ENCODE measurements at regions not wholly inside any gene's neighbourhood (a gene's known extent, or its start where the extent isn't known, plus 50 kb on each side); places are given as distances from the start of the nearest gene placed in this dataset.

- H3K4me3 ChIP-seq = no peak overlapping the region
- no peak overlapping the region for H3K27ac ChIP-seq
- no peak for DNase-seq
- no peaks in the 10 kb centered on the region for H3K4me1 ChIP-seq
- 81 to 89% (median 86%) methylated on average over 1 of the region's 1 CpG for WGBS, 5 donors
- H3K9me3 ChIP-seq = no peaks in the 10 kb centered on the region
- intact Hi-C loops (cut with DNase I; ENCODE audit: low total_unique reads) = no loop called here
- H3K27me3 ChIP-seq (replicated peaks in 1 of 7) = no peaks in the 10 kb centered on the region
- H3K36me3 ChIP-seq = no peaks in the 10 kb centered on the region
- TF ChIP-seq, protein P1, sequence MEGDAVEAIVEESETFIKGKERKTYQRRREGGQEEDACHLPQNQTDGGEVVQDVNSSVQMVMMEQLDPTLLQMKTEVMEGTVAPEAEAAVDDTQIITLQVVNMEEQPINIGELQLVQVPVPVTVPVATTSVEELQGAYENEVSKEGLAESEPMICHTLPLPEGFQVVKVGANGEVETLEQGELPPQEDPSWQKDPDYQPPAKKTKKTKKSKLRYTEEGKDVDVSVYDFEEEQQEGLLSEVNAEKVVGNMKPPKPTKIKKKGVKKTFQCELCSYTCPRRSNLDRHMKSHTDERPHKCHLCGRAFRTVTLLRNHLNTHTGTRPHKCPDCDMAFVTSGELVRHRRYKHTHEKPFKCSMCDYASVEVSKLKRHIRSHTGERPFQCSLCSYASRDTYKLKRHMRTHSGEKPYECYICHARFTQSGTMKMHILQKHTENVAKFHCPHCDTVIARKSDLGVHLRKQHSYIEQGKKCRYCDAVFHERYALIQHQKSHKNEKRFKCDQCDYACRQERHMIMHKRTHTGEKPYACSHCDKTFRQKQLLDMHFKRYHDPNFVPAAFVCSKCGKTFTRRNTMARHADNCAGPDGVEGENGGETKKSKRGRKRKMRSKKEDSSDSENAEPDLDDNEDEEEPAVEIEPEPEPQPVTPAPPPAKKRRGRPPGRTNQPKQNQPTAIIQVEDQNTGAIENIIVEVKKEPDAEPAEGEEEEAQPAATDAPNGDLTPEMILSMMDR (IDR thresholded peaks at IDR 0.05 in 8 of 11, conservative IDR thresholded peaks at IDR 0.05 in 3 of 11) = no peak
- no peak for TF ChIP-seq POLR2A (IDR thresholded peaks at IDR 0.05)
- TF ChIP-seq POLR2AphosphoS5 (IDR thresholded peaks at IDR 0.05) = no peak
Observed at GRCh38 chr4:81771721-81772120, 300.0 kb upstream of the RASGEF1B start.

GRCh38 chr4:81769244-81769643 lies 297.5 kb upstream of the RASGEF1B start:
- no peak overlapping the region for H3K27ac ChIP-seq
- intact Hi-C loops (cut with DNase I; ENCODE audit: low total_unique reads) = no loop called here
- no peaks in the 10 kb centered on the region for H3K4me1 ChIP-seq
- H3K36me3 ChIP-seq = no peaks in the 10 kb centered on the region
- H3K27me3 ChIP-seq (replicated peaks in 1 of 7) = no peaks in the 10 kb centered on the region
- H3K4me3 ChIP-seq = no peak overlapping the region
- H3K9me3 ChIP-seq = no peaks in the 10 kb centered on the region
- 88 to 96% (median 95%) methylated on average over 2 of the region's 2 CpGs for WGBS, 5 donors
- TF ChIP-seq POLR2A (IDR thresholded peaks at IDR 0.05) = no peak
- DNase-seq = no peak

GRCh38 chr4:81758574-81759264 lies 287.0 kb upstream of the RASGEF1B start:
- no peaks in the 10 kb centered on the region for H3K36me3 ChIP-seq
- H3K4me3 ChIP-seq = no peak overlapping the region
- no peaks in the 10 kb centered on the region for H3K27me3 ChIP-seq (replicated peaks in 1 of 7)
- intact Hi-C loops (cut with DNase I; ENCODE audit: low total_unique reads) = no loop called here
- peaks cover 0 to 37% (median 25%) of the 10 kb centered on the region in 6 donors for H3K4me1 ChIP-seq
- H3K9me3 ChIP-seq = no peaks in the 10 kb centered on the region
- H3K27ac ChIP-seq = peak overlapping the region in 3 of 8 donors; percentile 19 to 57 (median 53)
- WGBS, 5 donors = 93 to 100% (median 95%) methylated on average over 1 of the region's 1 CpG
- TF ChIP-seq, protein P1 (IDR thresholded peaks at IDR 0.05 in 8 of 11, conservative IDR thresholded peaks at IDR 0.05 in 3 of 11) = no peak
- no peak for TF ChIP-seq POLR2A (IDR thresholded peaks at IDR 0.05)
- TF ChIP-seq POLR2AphosphoS5 (IDR thresholded peaks at IDR 0.05) = no peak
- DNase-seq = no peak

DNA sequence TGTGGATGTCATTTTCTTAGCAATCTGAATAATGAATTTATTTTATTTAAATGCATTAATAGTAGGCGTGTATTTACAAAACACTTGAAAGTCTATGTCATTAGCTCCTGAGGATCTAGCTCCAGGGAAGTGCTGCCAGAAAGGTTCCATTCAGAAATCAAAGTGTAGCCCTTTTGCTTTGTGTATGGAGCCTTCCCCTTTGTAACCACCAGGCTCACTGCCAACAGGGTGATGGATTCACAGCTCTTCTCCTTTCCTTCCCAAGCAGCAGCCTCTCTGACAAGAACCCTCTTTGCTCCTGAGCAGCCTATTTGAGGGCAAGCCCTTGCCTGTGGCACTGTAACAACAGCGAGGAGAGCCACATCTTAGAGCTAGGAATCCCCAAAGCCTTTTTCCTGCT lies 286.0 kb upstream of the RASGEF1B start:
- Histone ChIP-seq H3K4me1 (peaks cover 0 to 37% (median 25%) of the 10 kb centered on the region in 6 donors), H3K9me3 (no peaks in the 10 kb centered on the region), H3K27ac (no peak overlapping the region), H3K4me3 (no peak overlapping the region), H3K36me3 (no peaks in the 10 kb centered on the region), H3K27me3 (replicated peaks in 1 of 7) (no peaks in the 10 kb centered on the region)
- TF ChIP-seq, protein P1 (IDR thresholded peaks at IDR 0.05 in 8 of 11, conservative IDR thresholded peaks at IDR 0.05 in 3 of 11) = no peak
- TF ChIP-seq POLR2AphosphoS5 (IDR thresholded peaks at IDR 0.05) = no peak
- TF ChIP-seq POLR2A (IDR thresholded peaks at IDR 0.05) = no peak
- no peak for DNase-seq
- intact Hi-C loops (cut with DNase I; ENCODE audit: low total_unique reads) = no loop called here
- WGBS, 5 donors = 65 to 88% (median 82%) methylated on average over 2 of the region's 2 CpGs

Measured in spleen (tissue), 11 donors.